SK-N-SH (cell line): ENCODE measurements at regions not wholly inside any gene's neighbourhood (a gene's known extent, or its start where the extent isn't known, plus 50 kb on each side); places are given as distances from the start of the nearest gene placed in this dataset.

Experiments used
- CTCF ChIA-PET: fragments of 300-600, 350-600 bp; formaldehyde crosslinking; extraction: SDS; loops from one replicate; lab custom pipeline; 2021; lab: Yijun Ruan, JAX
- POLR2A ChIA-PET: fragments of 350-600 bp; sonication (Branson Sonifier 250); formaldehyde crosslinking; extraction: SDS; loops from one replicate; lab custom pipeline; 2020; ENCODE audit warnings: antibody characterized with exemption, inconsistent platforms; lab: Yijun Ruan, JAX
- DNase-seq: peaks from one replicate; pipeline ENCODE4 v3.0.0; 2012
- H2AFZ ChIP-seq: fragments of 200-600 bp; sonication (generic); 2 replicates; pipeline ENCODE4 v1.8.1; 2016; ENCODE audit warnings: antibody characterized with exemption, mild to moderate bottlenecking, low read depth
- H3F3A ChIP-seq: fragments of 200-600 bp; sonication (generic); replicated peaks from 2 replicates; pipeline ENCODE3; 2016; ENCODE audit warnings: antibody characterized with exemption, mild to moderate bottlenecking; ENCODE audit not compliant: insufficient read depth
- H3K27ac ChIP-seq, 2 experiments: fragments of 200-500 bp in 1 of 2; fragments of 200-600 bp in 1 of 2; sonication (Bioruptor generic) in 1 of 2; sonication (generic), shearing (Covaris generic) in 1 of 2; 2 replicates each; pipeline versions ENCODE4 v1.5.1 to v1.6.1; 2014 to 2016; ENCODE audit warnings: low read depth in 2 of 2, inconsistent platforms in 1 of 2, low read length in 1 of 2, mild to moderate bottlenecking in 1 of 2, mixed read lengths in 1 of 2
- H3K27me3 ChIP-seq: fragments of 200-600 bp; sonication (generic), shearing (Covaris generic); 2 replicates; pipeline ENCODE4 v1.6.1; 2016; ENCODE audit warnings: mixed run types; ENCODE audit not compliant: insufficient read depth
- H3K36me3 ChIP-seq, 2 experiments: fragments of 200-500 bp in 1 of 2; fragments of 200-600 bp in 1 of 2; sonication (Bioruptor generic) in 1 of 2; sonication (generic) in 1 of 2; replicated peaks in 1 of 2; 2 replicates each; pipeline versions ENCODE3 to v1.5.1; 2014 to 2016; ENCODE audit warnings: low read length in 1 of 2, mild to moderate bottlenecking in 1 of 2; ENCODE audit not compliant: insufficient read depth in 2 of 2, control insufficient read depth in 1 of 2
- H3K4me1 ChIP-seq, 2 experiments: fragments of 200-500 bp in 1 of 2; fragments of 200-600 bp in 1 of 2; sonication (Bioruptor generic) in 1 of 2; sonication (generic), shearing (Covaris generic) in 1 of 2; 2 replicates each; pipeline versions ENCODE4 v1.5.1 to v1.6.1; 2014 to 2016; ENCODE audit warnings: low read depth in 1 of 2, low read length in 1 of 2, mixed run types in 1 of 2; ENCODE audit not compliant: insufficient read depth in 2 of 2, control insufficient read depth in 1 of 2
- H3K4me2 ChIP-seq: fragments of 200-600 bp; sonication (generic), shearing (Covaris generic); 2 replicates; pipeline ENCODE4 v1.6.1; 2017; ENCODE audit warnings: mixed run types
- H3K4me3 ChIP-seq, 2 experiments: fragments of 200-500 bp in 1 of 2; fragments of 200-600 bp in 1 of 2; sonication (Bioruptor generic) in 1 of 2; sonication (generic), shearing (Covaris generic) in 1 of 2; 2 replicates each; pipeline versions ENCODE4 v1.5.1 to v1.8.1; 2014 to 2016; ENCODE audit warnings: low read depth in 2 of 2, inconsistent platforms in 1 of 2, low read length in 1 of 2, mild to moderate bottlenecking in 1 of 2, mixed read lengths in 1 of 2, moderate library complexity in 1 of 2
- H3K79me2 ChIP-seq: fragments of 200-600 bp; sonication (generic); 2 replicates; pipeline ENCODE4 v1.8.1; 2017; ENCODE audit warnings: mild to moderate bottlenecking; ENCODE audit not compliant: insufficient read depth
- H3K9ac ChIP-seq: fragments of 200-600 bp; sonication (generic); 2 replicates; pipeline ENCODE4 v1.6.1; 2017; ENCODE audit warnings: mixed run types
- H3K9me2 ChIP-seq: fragments of 200-600 bp; sonication (generic); 2 replicates; pipeline ENCODE4 v1.6.1; 2017; ENCODE audit warnings: mixed run types
- H3K9me3 ChIP-seq: fragments of 200-600 bp; sonication (generic); 2 replicates; pipeline ENCODE4 v1.6.1; 2017; ENCODE audit warnings: mixed run types, mild to moderate bottlenecking, moderate library complexity
- H4K20me1 ChIP-seq: fragments of 200-600 bp; sonication (generic); 2 replicates; pipeline ENCODE4 v1.6.1; 2017; ENCODE audit warnings: mild to moderate bottlenecking, mixed run types; ENCODE audit not compliant: insufficient read depth
- ELF1 ChIP-seq: IDR thresholded peaks from 2 replicates; pipeline ENCODE4 v1.4.0; 2012
- EP300 ChIP-seq, 2 experiments: IDR thresholded peaks; 2 replicates each; pipeline versions ENCODE4 v1.4.0 to v1.6.1; 2012; ENCODE audit warnings: borderline replicate concordance in 1 of 2, low read depth in 1 of 2, low read length in 1 of 2
- EZH2phosphoT487 ChIP-seq: fragments of 200-600 bp; sonication (generic); IDR thresholded peaks from 2 replicates; pipeline ENCODE4 v1.6.1; 2017; ENCODE audit warnings: low read depth, mixed run types, mild to moderate bottlenecking, antibody characterized with exemption, moderate library complexity, borderline replicate concordance
- GABPA ChIP-seq: IDR thresholded peaks from 2 replicates; pipeline ENCODE4 v1.4.0; 2012; ENCODE audit warnings: low read depth, mild to moderate bottlenecking
- GATA2 ChIP-seq: sonication (generic); formaldehyde crosslinking; IDR thresholded peaks from 2 replicates; pipeline ENCODE4 v1.5.0; 2020; ENCODE audit warnings: mild to moderate bottlenecking, missing genetic modification reagents
- NFIC ChIP-seq: IDR thresholded peaks from 2 replicates; pipeline ENCODE4 v1.4.0; 2012; ENCODE audit warnings: borderline replicate concordance
- NRF1 ChIP-seq: IDR thresholded peaks from 2 replicates; pipeline ENCODE4 v1.6.1; 2012; ENCODE audit warnings: low read depth, mild to moderate bottlenecking, low read length
- RFX5 ChIP-seq: IDR thresholded peaks from 2 replicates; pipeline ENCODE4 v1.6.1; 2012; ENCODE audit warnings: mild to moderate bottlenecking, improper control_type of control experiment, low read length
- RXRA ChIP-seq: IDR thresholded peaks from 2 replicates; pipeline ENCODE4 v1.4.0; 2012; ENCODE audit warnings: low read depth, mild to moderate bottlenecking, borderline replicate concordance
- TAF1 ChIP-seq: IDR thresholded peaks from 2 replicates; pipeline ENCODE4 v1.6.1; 2012; ENCODE audit warnings: low read depth, mild to moderate bottlenecking, low read length, moderate library complexity, borderline replicate concordance
- TCF12 ChIP-seq: IDR thresholded peaks from 2 replicates; pipeline ENCODE4 v1.4.0; 2012
- TEAD4 ChIP-seq: IDR thresholded peaks from 2 replicates; pipeline ENCODE4 v1.4.0; 2012; ENCODE audit warnings: mild to moderate bottlenecking, borderline replicate concordance; ENCODE audit not compliant: insufficient read depth
- USF1 ChIP-seq: IDR thresholded peaks from 2 replicates; pipeline ENCODE4 v1.4.0; 2012; ENCODE audit warnings: low read depth, borderline replicate concordance
- WGBS: methylation state at CpG from one replicate; pipeline ENCODE4 v1.1.6; 2017; ENCODE audit warnings: low lambda C conversion rate; 5-methylcytosine and 5-hydroxymethylcytosine counted together
- TF ChIP-seq, protein P1 (sequence below): IDR thresholded peaks from 2 replicates; pipeline ENCODE4; 2012
- TF ChIP-seq, protein P2 (sequence below): fragments of 200-600 bp; sonication (generic); IDR thresholded peaks from 2 replicates; pipeline ENCODE4 v1.6.1; 2017; ENCODE audit warnings: antibody characterized with exemption, mild to moderate bottlenecking, moderate library complexity
- TF ChIP-seq, protein P3 (sequence below): IDR thresholded peaks from 2 replicates; pipeline ENCODE4 v1.6.1; 2012; ENCODE audit warnings: mild to moderate bottlenecking, low read depth, low read length, moderate library complexity

GRCh38 chr5:93297116-93297515 is 283.9 kb downstream of the NR2F1-AS1 start:
- Histone ChIP-seq H3K4me1 (no peaks in the 10 kb centered on the region), H3K4me2 (no peak overlapping the region), H3K9me2 (no peaks in the 10 kb centered on the region), H3K36me3 (no peaks in the 10 kb centered on the region), H3K9ac (no peak overlapping the region), H3K27me3 (no peaks in the 10 kb centered on the region), H3K27ac (no peak overlapping the region), H3K79me2 (no peaks in the 10 kb centered on the region), H3K9me3 (no peaks in the 10 kb centered on the region), H4K20me1 (no peaks in the 10 kb centered on the region), H2AFZ (no peak overlapping the region), H3F3A (no peaks in the 10 kb centered on the region), H3K4me3 (no peak overlapping the region)
- DNase-seq: no peak
- 95% methylated on average over 2 of the region's 2 CpGs for WGBS
- CTCF ChIA-PET: interaction anchor here (1.0 kb wide), 1 partner anchor 149 kb away, joined by 4 read pairs; no protein-coding TSS in a partner anchor
- TF ChIP-seq NRF1 (no peak), TCF12 (no peak), GATA2 (CRISPR knock-in tag) (no peak), ELF1 (no peak), TAF1 (no peak), RXRA (no peak), EP300 (IDR thresholded peaks at IDR 0.05; ENCODE audit: borderline replicate concordance in 1 of 2, low read depth in 1 of 2, low read length in 1 of 2) (no peak), TEAD4 (no peak), GABPA (no peak), USF1 (no peak), EZH2phosphoT487 (no peak)
- TF ChIP-seq, protein P1, sequence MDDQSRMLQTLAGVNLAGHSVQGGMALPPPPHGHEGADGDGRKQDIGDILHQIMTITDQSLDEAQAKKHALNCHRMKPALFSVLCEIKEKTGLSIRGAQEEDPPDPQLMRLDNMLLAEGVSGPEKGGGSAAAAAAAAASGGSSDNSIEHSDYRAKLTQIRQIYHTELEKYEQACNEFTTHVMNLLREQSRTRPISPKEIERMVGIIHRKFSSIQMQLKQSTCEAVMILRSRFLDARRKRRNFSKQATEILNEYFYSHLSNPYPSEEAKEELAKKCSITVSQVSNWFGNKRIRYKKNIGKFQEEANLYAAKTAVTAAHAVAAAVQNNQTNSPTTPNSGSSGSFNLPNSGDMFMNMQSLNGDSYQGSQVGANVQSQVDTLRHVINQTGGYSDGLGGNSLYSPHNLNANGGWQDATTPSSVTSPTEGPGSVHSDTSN: no peak
- TF ChIP-seq, protein P2, sequence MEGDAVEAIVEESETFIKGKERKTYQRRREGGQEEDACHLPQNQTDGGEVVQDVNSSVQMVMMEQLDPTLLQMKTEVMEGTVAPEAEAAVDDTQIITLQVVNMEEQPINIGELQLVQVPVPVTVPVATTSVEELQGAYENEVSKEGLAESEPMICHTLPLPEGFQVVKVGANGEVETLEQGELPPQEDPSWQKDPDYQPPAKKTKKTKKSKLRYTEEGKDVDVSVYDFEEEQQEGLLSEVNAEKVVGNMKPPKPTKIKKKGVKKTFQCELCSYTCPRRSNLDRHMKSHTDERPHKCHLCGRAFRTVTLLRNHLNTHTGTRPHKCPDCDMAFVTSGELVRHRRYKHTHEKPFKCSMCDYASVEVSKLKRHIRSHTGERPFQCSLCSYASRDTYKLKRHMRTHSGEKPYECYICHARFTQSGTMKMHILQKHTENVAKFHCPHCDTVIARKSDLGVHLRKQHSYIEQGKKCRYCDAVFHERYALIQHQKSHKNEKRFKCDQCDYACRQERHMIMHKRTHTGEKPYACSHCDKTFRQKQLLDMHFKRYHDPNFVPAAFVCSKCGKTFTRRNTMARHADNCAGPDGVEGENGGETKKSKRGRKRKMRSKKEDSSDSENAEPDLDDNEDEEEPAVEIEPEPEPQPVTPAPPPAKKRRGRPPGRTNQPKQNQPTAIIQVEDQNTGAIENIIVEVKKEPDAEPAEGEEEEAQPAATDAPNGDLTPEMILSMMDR: no peak
- POLR2A ChIA-PET: no interaction called here

DNA sequence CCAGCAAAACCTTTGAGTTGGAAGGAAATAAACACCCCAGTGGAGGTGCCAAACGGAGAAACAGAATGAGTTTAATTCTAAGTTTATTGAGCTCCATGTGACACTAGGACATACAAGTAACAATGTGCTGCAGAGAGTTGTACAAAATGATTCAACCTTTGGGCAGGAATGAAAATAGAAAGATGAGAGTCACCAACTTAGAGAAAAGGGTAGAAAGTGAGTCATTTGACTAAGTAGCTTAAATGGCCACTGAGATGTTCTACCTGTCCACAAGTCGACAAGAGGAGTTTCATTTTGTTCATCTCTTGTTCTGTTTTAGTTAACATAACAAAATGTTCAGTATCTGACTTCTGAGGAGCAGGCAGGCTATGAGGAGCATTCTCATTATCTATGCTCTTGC is 284.7 kb downstream of the NR2F1-AS1 start:
- H3K9ac ChIP-seq: no peak overlapping the region
- WGBS: 83% methylated on average over 2 of the region's 2 CpGs
- no peak for TF ChIP-seq NRF1
- TF ChIP-seq, protein P3, sequence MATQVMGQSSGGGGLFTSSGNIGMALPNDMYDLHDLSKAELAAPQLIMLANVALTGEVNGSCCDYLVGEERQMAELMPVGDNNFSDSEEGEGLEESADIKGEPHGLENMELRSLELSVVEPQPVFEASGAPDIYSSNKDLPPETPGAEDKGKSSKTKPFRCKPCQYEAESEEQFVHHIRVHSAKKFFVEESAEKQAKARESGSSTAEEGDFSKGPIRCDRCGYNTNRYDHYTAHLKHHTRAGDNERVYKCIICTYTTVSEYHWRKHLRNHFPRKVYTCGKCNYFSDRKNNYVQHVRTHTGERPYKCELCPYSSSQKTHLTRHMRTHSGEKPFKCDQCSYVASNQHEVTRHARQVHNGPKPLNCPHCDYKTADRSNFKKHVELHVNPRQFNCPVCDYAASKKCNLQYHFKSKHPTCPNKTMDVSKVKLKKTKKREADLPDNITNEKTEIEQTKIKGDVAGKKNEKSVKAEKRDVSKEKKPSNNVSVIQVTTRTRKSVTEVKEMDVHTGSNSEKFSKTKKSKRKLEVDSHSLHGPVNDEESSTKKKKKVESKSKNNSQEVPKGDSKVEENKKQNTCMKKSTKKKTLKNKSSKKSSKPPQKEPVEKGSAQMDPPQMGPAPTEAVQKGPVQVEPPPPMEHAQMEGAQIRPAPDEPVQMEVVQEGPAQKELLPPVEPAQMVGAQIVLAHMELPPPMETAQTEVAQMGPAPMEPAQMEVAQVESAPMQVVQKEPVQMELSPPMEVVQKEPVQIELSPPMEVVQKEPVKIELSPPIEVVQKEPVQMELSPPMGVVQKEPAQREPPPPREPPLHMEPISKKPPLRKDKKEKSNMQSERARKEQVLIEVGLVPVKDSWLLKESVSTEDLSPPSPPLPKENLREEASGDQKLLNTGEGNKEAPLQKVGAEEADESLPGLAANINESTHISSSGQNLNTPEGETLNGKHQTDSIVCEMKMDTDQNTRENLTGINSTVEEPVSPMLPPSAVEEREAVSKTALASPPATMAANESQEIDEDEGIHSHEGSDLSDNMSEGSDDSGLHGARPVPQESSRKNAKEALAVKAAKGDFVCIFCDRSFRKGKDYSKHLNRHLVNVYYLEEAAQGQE: no peak
- no peak for TF ChIP-seq RFX5
- no peak for TF ChIP-seq NFIC
- no peaks in the 10 kb centered on the region for H3F3A ChIP-seq
- ChIA-PET POLR2A (no interaction called here), CTCF (interaction anchor here (1.0 kb wide), 1 partner anchor 149 kb away, joined by 4 read pairs; no protein-coding TSS in a partner anchor)
- DNase-seq: no peak
- no peak overlapping the region for H3K4me3 ChIP-seq
- no peaks in the 10 kb centered on the region for H4K20me1 ChIP-seq
- H3K79me2 ChIP-seq: no peaks in the 10 kb centered on the region
- no peaks in the 10 kb centered on the region for H3K4me1 ChIP-seq
- H3K9me3 ChIP-seq: no peaks in the 10 kb centered on the region
- H3K36me3 ChIP-seq: no peaks in the 10 kb centered on the region
- no peaks in the 10 kb centered on the region for H3K9me2 ChIP-seq
- no peak overlapping the region for H3K4me2 ChIP-seq
- H3K27me3 ChIP-seq: no peaks in the 10 kb centered on the region
- H3K27ac ChIP-seq: no peak overlapping the region
- H2AFZ ChIP-seq: no peak overlapping the region; the same call in 1 of the 2 replicates
